Limb (tissue), 2 donors: ENCODE measurements at regions not wholly inside any gene's neighbourhood (a gene's known extent, or its start where the extent isn't known, plus 50 kb on each side); places are given as distances from the start of the nearest gene placed in this dataset.

ENCODE experiments used
- DNase-seq, 2 donors: peaks; one replicate each; pipeline ENCODE4 v3.0.0-alpha.2; 2016; ENCODE audit errors: extremely low spot score in 2 of 2

- no peak for DNase-seq
Observed at GRCh38 chr10:114770009-114770408, 51.6 kb upstream of the FHIP2A start.

GRCh38 chr10:114771157-114771556 lies 50.4 kb upstream of the FHIP2A start:
- DNase-seq = no peak

GRCh38 chr10:114771749-114772148 lies 49.8 kb upstream of the FHIP2A start:
- no peak for DNase-seq
